ENCODE measurements at regions not wholly inside any gene's neighbourhood (a gene's known extent, or its start where the extent isn't known, plus 50 kb on each side); places are given as distances from the start of the nearest gene placed in this dataset.
"Not testable (repeated sequence)": the region's sequence is repeated elsewhere in the genome, so short reads cannot be mapped to it uniquely, and the experiment has no call there.

- no peak for TF ChIP-seq CTCF (IDR thresholded peaks at IDR 0.05; ENCODE audit: low read depth, low read length)
- DNase-seq (ENCODE audit: low read depth in 2 of 2), result no peak
- no peak overlapping the region for H3K4me3 ChIP-seq (replicated peaks in 1 of 2; ENCODE audit: low read depth in 2 of 2, low read length in 2 of 2)
Measured at GRCh38 chr15:50857763-50858162, 50.7 kb upstream of the AP4E1 start.

GRCh38 chr15:50854601-50855490 is 53.6 kb upstream of the AP4E1 start:
- DNase-seq (ENCODE audit: low read depth in 2 of 2), result no peak
- TF ChIP-seq CTCF (IDR thresholded peaks at IDR 0.05; ENCODE audit: low read depth, low read length), result no peak

GRCh38 chr15:50850003-50850402 is 58.5 kb upstream of the AP4E1 start:
- DNase-seq (ENCODE audit: low read depth in 2 of 2), result no peak
- TF ChIP-seq CTCF (IDR thresholded peaks at IDR 0.05; ENCODE audit: low read depth, low read length), result no peak
- H3K4me3 ChIP-seq (replicated peaks in 1 of 2; ENCODE audit: low read depth in 2 of 2, low read length in 2 of 2), result no peak overlapping the region

More at GRCh38 chr15:50854601-50855490, 53.6 kb upstream of the AP4E1 start:
- H3K4me3 ChIP-seq (replicated peaks in 1 of 2; ENCODE audit: low read depth in 2 of 2, low read length in 2 of 2), result no peak overlapping the region

- H3K4me3 ChIP-seq (replicated peaks in 1 of 2; ENCODE audit: low read depth in 2 of 2, low read length in 2 of 2), result no peak overlapping the region
- DNase-seq (ENCODE audit: low read depth in 2 of 2), result no peak
- TF ChIP-seq CTCF (IDR thresholded peaks at IDR 0.05; ENCODE audit: low read depth, low read length), result no peak
Measured at GRCh38 chr15:50848349-50848748, 60.1 kb upstream of the AP4E1 start.

- not testable (repeated sequence) for H3K4me3 ChIP-seq (replicated peaks in 1 of 2; ENCODE audit: low read depth in 2 of 2, low read length in 2 of 2); DNase-seq (ENCODE audit: low read depth in 2 of 2)
Measured at GRCh38 chr15:50845181-50845580, 63.3 kb upstream of the AP4E1 start.

- H3K4me3 ChIP-seq (replicated peaks in 1 of 2; ENCODE audit: low read depth in 2 of 2, low read length in 2 of 2), result no peak overlapping the region
- no peak for TF ChIP-seq CTCF (IDR thresholded peaks at IDR 0.05; ENCODE audit: low read depth, low read length)
- DNase-seq (ENCODE audit: low read depth in 2 of 2), result no peak
Measured at GRCh38 chr15:50840520-50840919, 68.0 kb upstream of the AP4E1 start.

GRCh38 chr15:50837256-50837770 is 71.2 kb upstream of the AP4E1 start:
- DNase-seq (ENCODE audit: low read depth in 2 of 2), result no peak
- H3K4me3 ChIP-seq (replicated peaks in 1 of 2; ENCODE audit: low read depth in 2 of 2, low read length in 2 of 2), result no peak overlapping the region
- TF ChIP-seq CTCF (IDR thresholded peaks at IDR 0.05; ENCODE audit: low read depth, low read length), result no peak

Measured in cardiac fibroblast (primary cell).